GM19467 (cell line): ENCODE measurements at regions not wholly inside any gene's neighbourhood (a gene's known extent, or its start where the extent isn't known, plus 50 kb on each side); places are given as distances from the start of the nearest gene placed in this dataset.

ENCODE experiments used
- ATAC-seq: cut with Tn5 transposase; IDR thresholded peaks from one replicate; pipeline ENCODE4 v1.9.1; 2021; ENCODE audit warnings: mild to moderate bottlenecking, moderate library complexity; ENCODE audit not compliant: unreplicated experiment

DNA sequence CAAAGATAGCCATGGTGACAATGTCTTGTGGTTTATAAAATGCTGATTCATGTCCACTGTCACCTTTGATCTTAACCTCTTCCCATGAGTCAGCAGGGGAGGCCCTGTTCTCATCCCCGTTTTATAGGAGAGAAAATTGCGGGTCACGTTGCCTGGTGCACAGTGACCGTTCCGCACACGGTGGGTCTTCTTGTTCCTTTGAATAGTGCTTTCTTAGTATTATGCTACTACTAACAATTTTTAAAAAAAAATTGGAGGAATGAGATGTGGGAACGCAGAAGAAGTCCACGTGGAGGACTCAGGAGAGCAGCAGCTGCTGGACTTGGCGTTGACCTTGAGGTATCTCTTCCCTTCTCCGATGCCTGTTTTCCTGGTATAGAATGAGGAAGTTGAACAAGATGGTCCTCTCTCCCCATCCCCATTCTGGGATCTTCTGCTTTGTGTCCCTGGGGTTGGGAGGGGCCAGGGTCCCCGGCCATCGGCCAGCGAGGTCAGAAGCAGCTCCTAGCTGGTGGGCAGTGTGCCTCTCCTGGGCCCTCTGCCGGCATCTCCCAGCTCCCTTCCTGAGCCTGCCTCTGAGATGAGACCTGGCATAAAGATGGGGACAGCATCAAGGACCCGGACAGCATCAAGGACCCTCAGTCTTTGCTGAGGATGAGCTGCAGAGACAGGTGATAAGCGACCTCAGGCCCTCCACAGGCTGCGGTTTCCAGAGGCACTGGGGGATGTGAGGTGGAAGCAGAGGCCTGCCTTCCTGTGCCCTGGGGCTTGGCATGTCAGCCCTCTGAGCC is 143.9 kb downstream of the C9orf50 start:
- ATAC-seq = no peak

DNA sequence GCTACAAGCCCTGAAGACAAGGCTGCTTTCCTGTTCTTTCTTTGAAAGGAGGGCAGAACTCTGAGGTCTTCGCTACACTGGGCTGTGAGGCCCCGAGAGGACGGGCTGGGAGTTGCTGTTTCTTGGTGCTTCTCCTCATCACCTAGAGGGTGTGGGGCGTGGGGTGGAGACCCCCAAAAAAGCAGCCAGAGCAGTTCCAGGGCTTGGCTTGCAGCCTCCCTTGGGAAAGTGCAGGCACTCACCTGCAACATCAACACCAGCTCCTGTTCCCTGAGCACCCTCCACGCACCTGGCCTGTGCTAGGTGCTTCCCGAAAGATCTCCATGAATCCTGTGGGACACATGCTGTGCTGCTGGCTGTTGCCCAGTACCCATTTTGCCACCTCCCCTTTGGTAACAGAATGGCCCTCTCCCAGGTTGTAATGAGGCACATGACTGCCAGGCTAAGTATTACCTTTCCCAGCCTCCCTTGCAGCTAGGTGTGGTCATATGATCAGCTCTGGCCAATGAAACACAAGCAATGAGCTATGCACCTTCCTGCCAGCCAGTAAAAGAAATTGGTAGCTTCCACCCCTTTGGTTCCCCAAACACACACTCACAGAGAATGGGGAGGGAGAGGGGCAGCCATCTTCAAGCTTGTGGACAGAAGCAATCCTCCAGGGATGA is 146.0 kb downstream of the C9orf50 start:
- no peak for ATAC-seq

DNA sequence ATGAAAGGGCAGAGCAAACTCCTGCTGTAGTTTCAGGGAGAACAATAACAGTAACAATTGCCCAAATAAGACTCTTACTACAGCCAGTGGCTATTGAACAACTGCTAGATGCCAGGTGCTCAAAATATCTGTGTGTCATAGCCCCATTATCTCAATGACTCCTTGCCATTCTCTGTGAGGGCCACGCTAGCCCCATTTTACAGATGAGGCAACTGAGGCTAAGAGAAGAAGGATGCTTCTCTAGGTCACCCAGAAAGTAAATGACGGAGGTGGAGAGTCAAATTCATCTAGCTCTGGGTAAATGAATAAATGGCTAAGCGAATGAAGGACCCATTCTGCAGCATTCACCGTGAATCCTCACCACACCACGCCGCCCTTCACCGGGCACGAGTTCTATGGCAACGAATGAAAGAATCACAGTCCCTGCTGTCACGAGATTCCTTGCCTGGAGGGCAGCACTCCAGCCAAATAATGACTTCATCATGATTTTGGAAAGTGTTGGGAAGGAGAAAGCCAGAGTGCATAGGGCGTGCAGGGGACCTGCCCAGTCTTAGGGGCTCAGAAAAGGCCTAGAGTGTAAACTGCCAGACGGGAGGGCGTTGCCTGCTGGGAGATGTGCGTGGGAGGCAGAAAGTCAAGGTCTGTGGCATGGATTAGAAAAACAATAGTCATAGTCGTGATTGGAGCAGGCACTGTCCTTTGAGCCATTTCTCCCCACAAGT is 147.2 kb downstream of the C9orf50 start:
- no peak for ATAC-seq

DNA sequence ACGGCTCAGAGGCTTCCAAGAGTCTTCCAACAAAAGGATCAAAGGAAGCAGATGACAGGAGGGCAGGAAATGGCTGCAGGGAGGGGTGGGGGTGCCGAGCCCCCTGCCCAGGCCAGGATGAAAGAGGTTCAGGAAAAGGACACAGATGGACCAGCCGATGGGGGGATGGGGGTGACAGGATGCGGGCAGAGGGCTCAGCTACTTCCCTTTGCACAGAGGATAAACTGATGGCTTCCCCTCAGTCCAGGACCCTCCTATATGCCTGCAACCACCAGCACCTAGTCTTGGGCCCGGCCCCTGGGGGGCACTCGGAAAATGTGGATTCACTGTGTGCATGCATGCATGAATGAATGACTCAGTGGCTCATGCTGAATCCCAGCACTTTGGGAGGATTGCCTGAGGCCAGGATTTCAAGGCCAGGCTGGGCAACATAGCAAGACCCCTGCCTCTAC is 148.2 kb downstream of the C9orf50 start:
- no peak for ATAC-seq

DNA sequence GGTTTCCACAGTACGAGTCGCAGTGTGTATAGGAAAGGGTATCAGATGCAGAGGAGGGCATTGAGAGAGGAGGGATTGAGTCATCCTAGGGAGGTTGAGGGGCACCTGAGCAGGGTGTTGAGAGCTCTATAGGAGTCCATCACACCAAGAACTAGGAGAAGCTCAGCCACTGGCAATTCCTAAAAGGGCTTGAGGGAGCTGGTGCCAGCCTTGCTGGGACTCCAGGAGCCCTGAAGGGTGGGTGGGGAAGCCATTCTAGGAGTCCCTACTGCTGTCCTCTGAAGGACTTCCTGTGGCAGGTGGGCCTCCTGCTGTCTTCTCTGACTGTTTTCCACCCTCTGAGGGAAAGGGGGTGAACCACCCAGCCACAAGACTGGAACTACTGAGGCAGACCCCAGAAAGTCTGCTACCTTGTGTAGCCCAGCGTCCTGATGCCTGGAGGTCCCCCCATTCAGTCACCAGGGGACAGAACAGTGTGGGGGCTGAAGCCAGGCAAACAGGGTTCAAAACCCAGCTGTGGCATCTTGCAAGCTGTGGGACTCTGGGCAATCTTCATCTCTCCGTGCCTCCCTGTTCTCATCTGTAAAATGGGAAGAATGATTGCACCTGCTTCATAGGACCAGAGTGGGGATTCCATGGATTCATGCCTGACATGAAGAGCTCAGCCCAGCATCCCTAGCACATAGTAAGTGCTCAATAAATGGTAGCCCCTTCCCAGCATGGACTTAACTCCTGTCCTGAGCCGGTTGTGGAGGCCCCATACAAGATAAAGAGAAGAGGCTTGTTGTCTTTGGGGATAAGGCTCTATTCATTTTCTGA is 149.5 kb downstream of the C9orf50 start:
- no peak for ATAC-seq

DNA sequence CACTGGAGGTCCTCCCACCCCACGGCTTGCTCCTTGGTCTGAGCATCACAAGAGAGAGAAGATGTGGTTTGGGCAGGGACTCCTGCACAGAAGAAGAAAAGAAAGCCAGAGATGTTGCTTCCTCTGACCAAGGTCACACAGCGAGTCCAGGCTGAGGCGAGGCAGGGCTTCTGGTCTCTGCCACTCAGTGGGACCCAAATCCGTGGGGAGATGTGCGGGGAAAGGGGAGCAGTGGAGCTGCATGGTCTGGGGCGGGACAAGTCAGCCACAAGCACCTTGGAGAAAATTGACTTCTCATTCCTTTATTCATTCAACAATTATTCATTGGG is 150.9 kb downstream of the C9orf50 start:
- no peak for ATAC-seq

DNA sequence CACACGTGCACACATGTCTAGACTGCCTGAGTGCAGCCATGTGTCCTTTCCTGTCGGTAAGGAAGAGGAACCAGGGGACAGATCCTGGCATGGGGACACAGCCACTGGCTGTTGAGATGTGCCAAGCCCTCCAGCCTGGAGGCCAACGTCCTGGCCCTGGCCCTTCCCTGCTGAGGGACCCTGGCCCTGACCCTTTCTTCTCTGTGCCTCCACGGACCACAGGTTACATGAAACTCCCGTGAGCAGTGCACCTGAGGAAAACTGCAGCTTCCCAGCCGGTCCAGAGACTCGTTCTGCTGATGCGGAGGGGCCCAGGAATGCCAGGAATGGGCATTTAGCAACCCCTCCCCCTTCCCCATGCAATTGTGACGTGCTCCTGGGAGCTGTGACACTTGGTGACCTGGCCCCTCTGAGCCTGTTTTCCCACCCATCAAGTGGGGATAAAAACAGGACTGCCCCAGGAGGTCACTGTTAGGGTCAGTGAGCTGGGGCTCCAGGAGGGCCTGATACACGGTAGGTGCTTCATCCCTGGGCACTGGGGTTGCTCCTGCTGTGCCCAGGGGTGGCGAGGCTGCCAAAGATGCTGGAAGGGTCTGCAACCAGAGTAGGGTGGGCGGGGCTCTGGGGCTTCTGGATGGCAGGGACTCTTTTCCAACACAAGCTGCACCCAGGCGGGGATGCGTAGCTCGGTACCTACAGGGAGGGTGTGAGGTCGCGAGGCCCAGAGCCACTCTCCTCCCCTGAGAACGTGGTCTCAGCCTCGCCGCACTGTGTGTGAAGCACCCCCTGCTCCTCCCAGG is 151.5 kb downstream of the C9orf50 start:
- ATAC-seq = no peak

DNA sequence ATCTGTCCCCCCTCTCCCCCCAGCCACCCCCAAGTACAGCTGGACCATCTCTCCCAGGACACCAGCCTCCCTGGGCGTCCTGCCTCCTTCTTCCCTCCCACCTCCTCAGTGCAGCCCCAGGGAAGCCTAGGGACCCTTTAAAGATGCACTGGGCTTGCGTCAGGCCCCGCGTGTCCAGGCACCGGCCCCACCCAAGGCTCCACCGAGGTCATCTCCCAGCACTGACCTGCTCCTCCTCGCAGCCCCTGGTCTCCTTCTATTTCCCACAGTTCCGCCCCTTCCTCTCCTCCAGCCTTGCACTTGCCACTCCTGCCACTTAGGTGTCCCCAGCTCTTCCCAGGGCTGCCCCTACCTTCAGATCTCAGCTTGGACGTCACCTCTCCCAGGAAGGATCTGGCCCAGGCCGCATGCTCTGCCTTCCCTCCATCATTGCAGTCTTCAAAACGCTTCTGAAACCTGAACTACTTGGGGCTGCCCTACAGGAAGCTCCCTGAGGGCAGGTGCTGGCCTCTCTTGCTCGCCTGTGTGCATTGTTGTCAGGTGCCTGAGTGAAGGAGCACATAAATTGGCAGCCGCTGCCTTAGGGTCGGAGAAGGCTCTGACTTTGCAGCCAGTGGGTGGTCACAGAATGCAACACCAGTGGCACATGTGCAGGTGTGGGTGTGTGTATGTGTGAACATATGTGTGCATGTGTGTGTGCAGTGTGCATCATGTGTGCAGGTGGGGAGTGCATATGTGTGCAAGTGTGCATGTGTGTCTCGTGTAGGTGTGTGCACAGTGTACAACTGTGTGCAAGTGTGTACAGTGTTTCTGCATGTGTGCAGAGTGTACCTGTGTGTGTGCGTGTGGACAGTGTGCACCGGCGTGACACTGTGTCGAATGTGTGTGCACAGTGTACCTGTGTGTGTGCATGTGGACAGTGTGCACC is 152.9 kb downstream of the C9orf50 start:
- no peak for ATAC-seq

DNA sequence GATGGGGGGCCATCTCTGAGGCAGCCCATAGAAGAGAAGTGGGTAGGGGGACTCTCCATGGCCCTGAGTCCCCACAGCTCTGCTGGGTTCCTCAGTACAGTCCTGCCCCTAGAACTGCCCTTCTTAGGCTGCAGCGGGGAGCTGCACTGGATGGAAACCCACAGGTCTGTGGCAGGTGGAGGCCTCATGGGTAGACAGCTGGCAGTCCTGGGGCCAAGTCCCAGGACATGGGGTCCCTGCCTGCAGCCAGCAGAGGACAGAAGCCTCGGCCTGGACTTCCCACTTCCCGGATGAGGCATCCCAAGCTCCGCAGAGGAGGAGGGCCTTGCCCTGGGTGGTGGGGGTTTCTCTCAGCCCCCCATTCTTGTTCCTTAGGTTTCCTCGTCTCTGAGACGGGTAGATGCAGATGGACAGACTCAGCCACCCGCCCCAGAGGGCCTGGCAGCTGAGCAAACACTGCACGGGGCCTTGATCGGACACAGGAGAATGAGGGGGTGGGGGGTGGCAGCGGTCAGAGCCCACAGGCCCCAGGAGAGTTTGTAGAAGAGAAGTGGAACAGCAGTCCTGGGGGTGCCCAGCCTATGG is 153.8 kb downstream of the C9orf50 start:
- ATAC-seq = no peak

DNA sequence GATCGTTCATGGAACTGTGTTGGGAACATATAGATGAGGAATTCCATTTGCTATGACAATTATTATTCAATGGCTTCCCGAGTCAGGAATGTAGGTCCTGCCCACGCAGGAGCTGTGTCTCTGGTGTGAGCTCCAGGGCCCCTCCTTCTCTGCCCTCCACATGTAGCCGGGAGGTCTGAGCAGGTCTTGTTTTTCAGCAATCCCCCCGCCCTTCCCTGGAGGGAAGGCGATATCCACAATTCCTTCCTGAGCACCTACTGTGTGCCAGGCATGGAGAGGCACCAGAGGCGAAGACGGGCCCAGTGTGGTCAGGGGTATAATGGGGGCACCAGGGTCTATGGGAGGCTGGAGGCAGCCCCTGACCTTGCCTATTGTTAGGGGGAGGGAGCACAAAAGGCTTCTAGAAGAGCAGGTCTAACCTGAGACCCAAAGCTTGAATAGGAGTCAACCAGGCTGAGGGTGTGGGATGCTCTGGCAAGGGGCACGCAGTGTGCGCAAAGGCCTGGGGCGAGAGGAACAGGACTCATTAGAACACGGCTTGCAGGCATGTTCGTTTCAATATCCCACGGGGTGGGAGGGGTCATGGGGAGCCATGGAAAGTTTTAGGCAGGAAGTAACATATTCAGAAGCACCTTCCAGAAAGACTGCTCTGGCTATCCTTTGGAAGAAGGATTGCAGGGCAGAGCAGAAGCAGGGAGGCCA is 154.9 kb downstream of the C9orf50 start:
- ATAC-seq = no peak

DNA sequence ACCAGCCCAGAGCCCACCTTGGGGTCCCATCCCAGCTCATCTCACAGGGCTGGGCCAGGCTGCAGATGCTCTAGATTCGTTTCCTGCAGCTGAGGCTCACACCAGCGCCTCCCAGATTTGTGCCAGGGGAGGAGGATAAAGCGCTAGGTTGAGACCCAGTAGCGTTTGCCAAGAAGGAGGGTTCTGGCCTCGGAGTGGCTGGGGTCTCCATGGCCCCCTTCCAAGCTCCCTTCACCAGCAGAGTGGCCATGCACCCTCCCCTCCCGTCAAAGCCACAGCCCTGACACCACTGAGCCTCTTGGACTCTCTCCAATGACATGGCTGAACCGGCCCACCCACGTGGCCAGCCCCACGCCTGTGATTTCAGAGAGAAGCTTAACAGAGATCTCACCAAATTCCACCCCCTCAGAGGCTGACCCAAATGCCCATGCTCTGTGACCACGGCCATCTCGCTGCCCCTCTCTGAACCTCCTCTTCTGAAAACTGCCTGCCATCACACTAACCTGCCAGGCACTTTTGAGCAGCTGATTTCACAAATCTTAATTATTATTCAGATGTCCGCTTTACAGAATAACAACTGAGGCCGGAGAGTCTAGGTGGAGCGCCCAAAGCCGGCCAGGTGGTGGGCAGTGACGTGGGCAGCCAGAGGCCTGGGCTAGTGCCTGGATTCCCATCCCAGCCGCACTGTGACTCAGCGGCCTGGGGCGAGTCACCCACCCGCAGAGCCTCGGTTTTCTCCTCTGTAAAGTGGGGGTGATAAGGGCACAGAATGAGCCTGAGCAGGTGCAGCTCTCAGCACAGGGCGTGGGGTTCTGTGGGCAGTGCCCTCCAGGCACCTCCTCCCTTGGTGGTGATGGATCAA is 155.7 kb downstream of the C9orf50 start:
- no peak for ATAC-seq

DNA sequence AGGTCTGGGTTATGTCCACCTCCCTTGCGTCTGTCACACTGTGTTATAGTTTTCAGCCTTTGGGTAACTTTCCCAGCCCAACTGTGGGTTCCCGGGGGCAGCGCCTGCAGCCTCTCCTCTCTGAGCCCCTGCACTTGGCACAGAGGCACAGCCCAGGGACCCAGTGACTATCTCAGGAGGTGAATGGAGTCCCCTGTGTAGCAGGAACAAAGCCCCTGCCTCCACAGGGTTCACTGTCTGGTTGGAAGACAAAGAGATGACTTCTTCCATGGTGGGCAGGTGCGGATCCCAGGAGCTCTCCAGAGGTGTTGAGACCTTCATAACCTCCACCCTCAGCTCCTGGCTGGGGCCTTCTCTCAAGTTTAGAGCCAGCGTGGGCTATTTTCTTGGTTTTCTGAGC is 156.9 kb downstream of the C9orf50 start:
- no peak for ATAC-seq

DNA sequence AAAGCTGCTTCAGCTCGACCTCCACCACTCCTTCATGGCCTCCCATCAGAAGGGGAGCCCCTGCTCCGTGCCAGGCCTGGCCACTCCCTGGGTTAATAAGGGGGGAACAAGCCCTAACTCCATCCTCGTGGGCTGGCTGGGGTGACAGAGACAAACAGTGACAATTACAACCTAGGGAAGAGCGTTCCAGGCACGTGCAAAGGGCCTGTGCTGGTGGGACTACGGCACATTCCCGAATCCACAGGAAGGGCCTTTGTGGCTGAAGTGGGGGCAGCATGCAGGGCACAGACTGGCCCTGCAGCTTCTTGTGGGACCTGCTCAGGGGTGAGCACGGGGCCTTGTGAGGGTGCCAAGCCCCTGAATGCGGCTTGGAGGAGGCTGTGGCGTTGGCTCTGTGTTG is 157.4 kb downstream of the C9orf50 start:
- ATAC-seq = no peak

DNA sequence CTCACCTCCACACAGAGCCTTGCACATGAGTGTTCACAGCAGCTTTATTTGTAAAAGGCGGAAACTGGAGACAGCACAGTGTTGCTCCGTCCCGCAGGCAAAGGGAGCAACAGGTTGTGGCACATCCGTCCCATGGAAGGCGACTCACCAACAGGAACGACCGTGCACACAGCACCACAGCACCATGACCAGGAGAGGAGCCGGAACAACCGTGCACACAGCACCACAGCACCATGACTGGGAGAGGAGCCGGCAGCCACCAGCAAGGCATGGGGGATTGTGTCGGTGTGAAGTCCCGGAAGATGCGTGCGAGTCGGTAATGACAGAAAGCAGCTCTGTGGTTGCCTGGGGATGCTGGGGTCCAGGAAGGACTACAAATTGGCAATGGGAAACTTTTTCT is 158.5 kb downstream of the C9orf50 start:
- ATAC-seq = no peak

DNA sequence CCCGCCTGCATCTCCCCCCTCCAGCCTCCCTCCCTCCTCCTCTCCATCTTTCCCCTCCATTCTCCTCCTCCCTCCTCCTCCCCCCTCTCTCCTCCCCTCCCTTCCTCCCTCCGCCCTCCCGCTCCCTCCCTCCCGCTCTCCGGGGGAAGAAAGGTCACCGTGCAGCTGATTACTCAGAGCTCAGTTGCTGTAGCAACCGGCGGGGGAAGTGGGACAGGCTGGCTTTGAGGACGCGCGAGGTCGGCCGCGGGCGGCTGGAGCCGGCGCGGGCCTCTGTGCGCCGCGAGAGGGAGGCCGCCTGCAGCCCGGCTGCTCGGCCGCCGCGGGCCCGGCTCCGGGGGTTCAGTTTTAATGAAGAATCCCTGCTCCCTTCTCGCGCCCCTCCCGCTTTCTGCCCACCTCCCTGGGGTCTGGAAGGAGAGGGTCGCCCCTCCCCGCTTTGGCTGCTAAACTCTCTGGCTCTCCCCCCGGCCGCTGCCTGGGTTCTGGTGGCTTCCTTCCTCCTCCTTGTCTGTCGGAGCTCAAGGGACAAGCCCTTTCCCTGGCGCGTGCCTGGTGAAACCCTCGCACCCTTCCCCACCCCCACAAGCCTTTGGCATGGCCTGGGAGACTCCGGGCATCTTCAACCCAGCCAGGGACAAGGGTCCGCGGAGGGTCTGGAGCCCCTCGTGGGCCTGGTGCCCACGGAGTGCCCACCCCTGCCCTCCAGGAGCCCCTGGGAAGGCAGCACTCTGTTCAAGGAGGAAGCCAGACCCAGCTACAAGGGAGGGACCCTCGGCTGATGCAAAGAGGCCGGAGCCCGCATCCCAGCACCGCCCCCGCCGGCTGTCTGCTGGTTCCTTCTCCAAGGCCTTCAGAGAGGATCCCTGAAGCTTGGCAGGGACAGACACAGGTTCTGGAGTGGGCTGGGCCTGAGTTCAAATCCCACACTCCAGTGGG is 160.3 kb downstream of the C9orf50 start:
- ATAC-seq = peak; percentile 71
